SH-SY5Y (cell line): ENCODE measurements at regions not wholly inside any gene's neighbourhood (a gene's known extent, or its start where the extent isn't known, plus 50 kb on each side); places are given as distances from the start of the nearest gene placed in this dataset.

ENCODE experiments used
- GATA2 ChIP-seq: IDR thresholded peaks from 2 replicates; pipeline ENCODE4 v1.6.1; 2011; ENCODE audit warnings: mild to moderate bottlenecking, low read depth, low read length
- GATA3 ChIP-seq: IDR thresholded peaks from 2 replicates; pipeline ENCODE4 v1.6.1; 2011; ENCODE audit warnings: low read depth, mild to moderate bottlenecking, low read length, moderate library complexity

DNA sequence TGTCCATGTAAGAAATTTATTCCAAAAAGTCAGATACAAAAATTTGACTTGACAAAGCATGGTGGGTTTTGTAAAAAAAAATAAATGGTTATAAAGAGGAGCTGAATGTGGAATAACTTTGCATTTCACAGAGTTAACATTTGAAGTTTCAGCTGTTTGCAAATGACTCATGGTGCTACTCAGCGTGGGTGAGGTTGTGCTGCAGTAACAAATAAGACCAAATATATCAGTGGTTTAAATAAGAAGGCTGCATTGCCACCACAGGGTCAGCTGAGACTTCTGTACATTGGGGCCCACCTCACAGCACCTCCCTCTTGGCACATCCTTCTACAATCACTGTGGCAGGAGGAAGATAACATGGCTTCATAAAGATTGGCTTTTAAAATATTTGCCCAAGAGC is 272.5 kb upstream of the SULF2 start:
- TF ChIP-seq GATA2 (no peak), GATA3 (no peak)
